ENCODE measurements at regions not wholly inside any gene's neighbourhood (a gene's known extent, or its start where the extent isn't known, plus 50 kb on each side); places are given as distances from the start of the nearest gene placed in this dataset.

DNA sequence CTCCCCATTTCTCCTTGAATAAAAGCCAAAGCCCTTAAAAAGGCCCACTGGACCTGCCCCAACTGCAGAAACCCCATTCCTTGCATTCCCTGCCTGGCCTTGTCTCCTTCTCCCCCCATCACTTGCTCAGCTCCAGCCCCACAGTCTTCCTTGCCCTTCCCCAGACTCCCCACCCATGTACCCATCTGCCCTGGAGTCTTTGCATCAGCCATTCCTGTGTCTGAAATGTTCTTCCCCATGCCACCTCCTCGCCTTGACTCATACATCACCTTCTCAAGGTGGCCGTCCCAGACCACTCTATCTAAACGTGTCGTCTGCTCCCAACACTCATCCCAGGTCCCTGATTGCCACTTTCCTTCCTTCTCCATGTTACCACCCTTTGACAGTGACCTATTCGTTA lies 77.4 kb upstream of the SHANK2 start:
- Histone ChIP-seq H3K4me1 (ENCODE audit: control insufficient read depth in 5 of 5, insufficient read depth in 5 of 5, low read length in 5 of 5) (no peaks in the 10 kb centered on the region), H3K4me3 (no peak overlapping the region), H3K9me3 (ENCODE audit: control insufficient read depth in 4 of 4, insufficient read depth in 3 of 4, low read length in 3 of 4) (peaks cover 0 to 2% (median 0%) of the 10 kb centered on the region in 4 donors), H3K27ac (ENCODE audit: low read depth in 1 of 2, low read length in 1 of 2) (no peak overlapping the region), H3K9ac (ENCODE audit: insufficient read depth in 1 of 2, low read length in 2 of 2) (no peak overlapping the region), H3K36me3 (ENCODE audit: control insufficient read depth in 4 of 4, insufficient read depth in 4 of 4, low read length in 4 of 4) (no peaks in the 10 kb centered on the region), H3K27me3 (ENCODE audit: control insufficient read depth in 3 of 3, insufficient read depth in 3 of 3, low read length in 2 of 3) (no peaks in the 10 kb centered on the region)
- DNase-seq (no peak), ATAC-seq (ENCODE audit: insufficient read depth, low FRiP score) (no peak)
- WGBS, 2 donors, result 83 to 87% methylated on average over 5 of the region's 5 CpGs
- TF ChIP-seq, protein P1, sequence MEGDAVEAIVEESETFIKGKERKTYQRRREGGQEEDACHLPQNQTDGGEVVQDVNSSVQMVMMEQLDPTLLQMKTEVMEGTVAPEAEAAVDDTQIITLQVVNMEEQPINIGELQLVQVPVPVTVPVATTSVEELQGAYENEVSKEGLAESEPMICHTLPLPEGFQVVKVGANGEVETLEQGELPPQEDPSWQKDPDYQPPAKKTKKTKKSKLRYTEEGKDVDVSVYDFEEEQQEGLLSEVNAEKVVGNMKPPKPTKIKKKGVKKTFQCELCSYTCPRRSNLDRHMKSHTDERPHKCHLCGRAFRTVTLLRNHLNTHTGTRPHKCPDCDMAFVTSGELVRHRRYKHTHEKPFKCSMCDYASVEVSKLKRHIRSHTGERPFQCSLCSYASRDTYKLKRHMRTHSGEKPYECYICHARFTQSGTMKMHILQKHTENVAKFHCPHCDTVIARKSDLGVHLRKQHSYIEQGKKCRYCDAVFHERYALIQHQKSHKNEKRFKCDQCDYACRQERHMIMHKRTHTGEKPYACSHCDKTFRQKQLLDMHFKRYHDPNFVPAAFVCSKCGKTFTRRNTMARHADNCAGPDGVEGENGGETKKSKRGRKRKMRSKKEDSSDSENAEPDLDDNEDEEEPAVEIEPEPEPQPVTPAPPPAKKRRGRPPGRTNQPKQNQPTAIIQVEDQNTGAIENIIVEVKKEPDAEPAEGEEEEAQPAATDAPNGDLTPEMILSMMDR (IDR thresholded peaks at IDR 0.05; ENCODE audit: control extremely low read depth, extremely low read depth), result no peak

DNA sequence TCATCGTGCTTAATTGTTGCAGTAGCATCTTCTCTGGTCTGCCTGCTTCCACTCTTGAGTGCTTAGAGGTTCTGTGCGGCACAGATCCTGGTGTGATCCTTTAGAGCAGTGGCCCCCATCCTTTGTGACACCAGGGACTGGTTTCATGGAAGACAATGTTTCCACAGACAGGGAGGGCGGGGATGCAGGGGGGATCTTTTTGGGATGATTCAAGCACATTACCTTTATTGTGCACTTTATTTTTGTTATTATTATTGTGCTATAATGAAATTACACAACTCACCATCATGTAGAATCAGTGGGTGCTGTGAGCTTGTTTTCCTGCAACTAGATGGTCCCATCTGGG lies 76.8 kb upstream of the SHANK2 start:
- Histone ChIP-seq H3K27me3 (ENCODE audit: control insufficient read depth in 3 of 3, insufficient read depth in 3 of 3, low read length in 2 of 3) (no peaks in the 10 kb centered on the region), H3K4me3 (no peak overlapping the region), H3K4me1 (ENCODE audit: control insufficient read depth in 5 of 5, insufficient read depth in 5 of 5, low read length in 5 of 5) (no peaks in the 10 kb centered on the region), H3K36me3 (ENCODE audit: control insufficient read depth in 4 of 4, insufficient read depth in 4 of 4, low read length in 4 of 4) (no peaks in the 10 kb centered on the region), H3K9me3 (ENCODE audit: control insufficient read depth in 4 of 4, insufficient read depth in 3 of 4, low read length in 3 of 4) (peaks cover 0 to 2% (median 0%) of the 10 kb centered on the region in 4 donors), H3K9ac (ENCODE audit: insufficient read depth in 1 of 2, low read length in 2 of 2) (no peak overlapping the region), H3K27ac (ENCODE audit: low read depth in 1 of 2, low read length in 1 of 2) (no peak overlapping the region)
- ATAC-seq (ENCODE audit: insufficient read depth, low FRiP score) (no peak), DNase-seq (peak in 1 of 3 donors; percentile 14)
- TF ChIP-seq, protein P1 (IDR thresholded peaks at IDR 0.05; ENCODE audit: control extremely low read depth, extremely low read depth), result no peak
- 81 to 89% methylated on average over 3 of the region's 3 CpGs for WGBS, 2 donors

DNA sequence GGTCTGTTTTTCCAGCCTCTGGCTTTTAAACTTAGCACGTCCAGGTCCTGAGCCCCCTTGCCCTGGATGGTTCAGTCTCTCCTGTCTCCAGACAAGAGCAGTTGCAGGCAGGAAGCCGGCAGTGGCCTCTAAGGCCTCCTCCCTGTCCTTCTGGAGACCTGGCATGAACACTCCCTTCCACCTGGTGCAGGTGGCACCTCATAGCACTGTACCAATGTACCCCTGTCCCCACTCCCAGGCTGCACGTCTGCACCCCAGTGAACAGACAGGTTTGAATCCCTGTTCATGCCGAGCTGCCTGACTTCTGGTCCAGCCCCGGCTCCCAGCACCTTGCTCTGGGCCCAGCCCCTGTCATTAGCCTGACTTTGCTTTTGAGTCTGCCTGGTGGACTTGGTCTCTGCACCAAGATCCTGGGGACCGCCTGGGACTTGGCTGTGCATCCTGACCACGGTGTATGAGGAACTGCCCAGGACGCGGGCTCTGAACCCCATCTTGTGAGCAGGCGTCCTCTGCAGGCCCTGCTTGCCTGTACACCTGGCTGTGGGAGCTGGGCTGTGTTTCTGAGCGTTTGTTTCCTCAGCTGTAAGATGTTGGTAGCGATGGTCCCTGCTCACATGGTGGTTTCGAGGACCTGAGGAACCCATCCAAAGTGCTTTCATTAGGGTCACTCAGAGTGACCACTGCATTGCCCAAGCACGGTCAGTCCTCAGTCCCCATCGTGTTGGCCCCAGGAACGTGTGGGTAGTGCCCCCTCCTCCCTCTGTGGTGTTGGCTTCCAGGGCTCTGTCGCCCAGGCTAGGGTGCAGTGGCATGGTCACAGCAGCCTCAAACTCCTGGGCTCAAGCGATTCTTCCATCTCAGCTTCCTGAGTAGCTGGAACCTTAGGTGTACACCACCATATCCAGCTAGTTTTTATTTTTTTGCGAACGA lies 75.0 kb upstream of the SHANK2 start:
- Histone ChIP-seq H3K4me1 (ENCODE audit: control insufficient read depth in 5 of 5, insufficient read depth in 5 of 5, low read length in 5 of 5) (no peaks in the 10 kb centered on the region), H3K4me3 (no peak overlapping the region), H3K27ac (ENCODE audit: low read depth in 1 of 2, low read length in 1 of 2) (no peak overlapping the region), H3K9me3 (ENCODE audit: control insufficient read depth in 4 of 4, insufficient read depth in 3 of 4, low read length in 3 of 4) (no peaks in the 10 kb centered on the region), H3K27me3 (ENCODE audit: control insufficient read depth in 3 of 3, insufficient read depth in 3 of 3, low read length in 2 of 3) (no peaks in the 10 kb centered on the region), H3K9ac (ENCODE audit: insufficient read depth in 1 of 2, low read length in 2 of 2) (no peak overlapping the region), H3K36me3 (ENCODE audit: control insufficient read depth in 4 of 4, insufficient read depth in 4 of 4, low read length in 4 of 4) (no peaks in the 10 kb centered on the region)
- TF ChIP-seq, protein P1 (IDR thresholded peaks at IDR 0.05; ENCODE audit: control extremely low read depth, extremely low read depth), result no peak
- WGBS, 2 donors, result 88 to 89% methylated on average over 20 of the region's 20 CpGs
- ATAC-seq (ENCODE audit: insufficient read depth, low FRiP score) (no peak), DNase-seq (no peak)

All from lung (tissue), 11 donors.